SK-N-SH treated with all-trans-retinoic acid at 6 μM for 48 hours (cell line): ENCODE measurements at regions not wholly inside any gene's neighbourhood (a gene's known extent, or its start where the extent isn't known, plus 50 kb on each side); places are given as distances from the start of the nearest gene placed in this dataset.

ENCODE experiments used
- POU6F1 ChIP-seq: fragments of 250-450 bp; sonication (Bioruptor Pico); IDR thresholded peaks from 2 replicates; pipeline ENCODE4 v1.8.0; 2021; ENCODE audit warnings: low read depth, mild to moderate bottlenecking, moderate library complexity, borderline replicate concordance
- PPARA ChIP-seq: fragments of 250-450 bp; sonication (Bioruptor Pico); IDR thresholded peaks from 2 replicates; pipeline ENCODE4 v1.5.0; 2020; ENCODE audit warnings: mild to moderate bottlenecking, borderline replicate concordance
- TSHZ2 ChIP-seq: fragments of 250-450 bp; sonication (Bioruptor Pico); IDR thresholded peaks from 2 replicates; pipeline ENCODE4 v1.5.0; 2020; ENCODE audit warnings: mild to moderate bottlenecking, moderate library complexity
- ZFP30 ChIP-seq: fragments of 450-650 bp; formaldehyde crosslinking; IDR thresholded peaks from 2 replicates; pipeline ENCODE4 v1.5.0; 2022; ENCODE audit warnings: mild to moderate bottlenecking, moderate library complexity
- ZNF70 ChIP-seq: fragments of 450-650 bp; formaldehyde crosslinking; IDR thresholded peaks from 2 replicates; pipeline ENCODE4 v1.5.0; 2020; ENCODE audit warnings: mild to moderate bottlenecking, moderate library complexity
- TF ChIP-seq, protein P1 (sequence below): fragments of 250-450 bp; sonication (Bioruptor Pico); IDR thresholded peaks from 2 replicates; pipeline ENCODE4 v1.8.0; 2020; ENCODE audit warnings: mild to moderate bottlenecking, moderate library complexity, borderline replicate concordance

DNA sequence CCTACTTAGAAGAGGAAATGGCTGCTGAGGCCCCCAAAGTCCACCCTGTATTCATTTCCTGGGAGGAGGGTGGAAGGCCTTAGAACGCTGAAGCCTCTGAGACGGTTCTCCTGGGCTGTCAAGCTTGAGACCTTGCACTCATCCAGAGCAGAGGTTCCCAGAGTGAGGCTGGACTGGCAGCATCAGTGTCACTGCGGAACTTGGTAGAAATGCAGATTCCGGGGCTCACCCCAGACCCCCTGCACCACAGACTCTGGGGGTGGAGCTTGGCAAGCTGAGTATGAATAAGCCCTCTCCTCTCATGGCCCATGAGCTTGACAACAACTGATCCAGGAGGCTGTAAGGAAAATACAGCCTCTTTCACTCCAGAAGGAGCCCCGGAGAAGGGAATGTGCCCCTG, 218.3 kb downstream of the IRF8 start:
- TF ChIP-seq PPARA (CRISPR knock-in tag) (no peak), ZNF70 (no peak), POU6F1 (CRISPR knock-in tag) (no peak), TSHZ2 (CRISPR knock-in tag) (no peak), ZFP30 (no peak)
- TF ChIP-seq, protein P1, sequence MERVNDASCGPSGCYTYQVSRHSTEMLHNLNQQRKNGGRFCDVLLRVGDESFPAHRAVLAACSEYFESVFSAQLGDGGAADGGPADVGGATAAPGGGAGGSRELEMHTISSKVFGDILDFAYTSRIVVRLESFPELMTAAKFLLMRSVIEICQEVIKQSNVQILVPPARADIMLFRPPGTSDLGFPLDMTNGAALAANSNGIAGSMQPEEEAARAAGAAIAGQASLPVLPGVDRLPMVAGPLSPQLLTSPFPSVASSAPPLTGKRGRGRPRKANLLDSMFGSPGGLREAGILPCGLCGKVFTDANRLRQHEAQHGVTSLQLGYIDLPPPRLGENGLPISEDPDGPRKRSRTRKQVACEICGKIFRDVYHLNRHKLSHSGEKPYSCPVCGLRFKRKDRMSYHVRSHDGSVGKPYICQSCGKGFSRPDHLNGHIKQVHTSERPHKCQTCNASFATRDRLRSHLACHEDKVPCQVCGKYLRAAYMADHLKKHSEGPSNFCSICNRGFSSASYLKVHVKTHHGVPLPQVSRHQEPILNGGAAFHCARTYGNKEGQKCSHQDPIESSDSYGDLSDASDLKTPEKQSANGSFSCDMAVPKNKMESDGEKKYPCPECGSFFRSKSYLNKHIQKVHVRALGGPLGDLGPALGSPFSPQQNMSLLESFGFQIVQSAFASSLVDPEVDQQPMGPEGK (CRISPR knock-in tag), result no peak
